HT1080 (cell line): ENCODE measurements at regions not wholly inside any gene's neighbourhood (a gene's known extent, or its start where the extent isn't known, plus 50 kb on each side); places are given as distances from the start of the nearest gene placed in this dataset.

Experiments
- DNase-seq: peaks from one replicate; pipeline ENCODE4 v3.0.0-alpha.2; 2015; ENCODE audit warnings: low read depth

DNA sequence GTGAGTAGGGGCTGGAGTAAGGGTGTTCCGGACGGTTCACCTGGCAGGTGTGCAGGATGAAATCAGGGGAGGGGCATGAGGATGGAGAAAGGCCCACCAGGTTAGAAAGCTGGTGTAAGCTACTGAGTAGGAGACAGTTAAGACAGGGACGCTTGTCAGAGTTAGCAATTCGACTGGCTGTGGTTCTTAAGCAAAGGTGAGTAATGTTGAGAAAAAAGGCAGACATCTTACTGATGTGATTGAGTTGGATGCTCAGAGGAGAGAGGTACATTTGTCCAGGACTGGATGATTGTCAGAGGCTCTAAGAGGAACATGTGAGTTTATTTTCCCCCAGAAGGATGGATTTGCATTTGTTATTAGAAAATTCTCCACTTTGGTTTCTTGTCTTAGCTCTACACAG, 90.5 kb upstream of the MGAT5 start:
- no peak for DNase-seq

DNA sequence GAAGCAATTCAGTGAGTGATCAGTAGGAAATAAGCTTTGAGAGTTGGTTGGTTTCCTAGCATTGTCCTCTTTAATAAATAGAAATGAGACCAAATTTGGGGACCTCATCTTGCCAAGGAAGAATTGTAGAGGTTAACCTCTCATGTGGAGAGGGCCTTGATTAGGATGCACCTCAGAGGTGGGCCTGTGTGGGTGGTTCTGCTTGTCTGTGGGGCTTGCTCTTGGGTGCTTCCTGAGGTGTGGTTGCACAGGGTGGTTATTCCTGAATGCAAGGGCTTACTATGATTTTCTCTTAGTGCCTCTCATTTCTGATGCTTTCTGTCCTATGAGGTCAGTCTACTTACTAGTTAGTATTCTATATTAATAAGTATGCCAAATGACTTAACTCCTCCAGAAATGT, 89.6 kb upstream of the MGAT5 start:
- no peak for DNase-seq

DNA sequence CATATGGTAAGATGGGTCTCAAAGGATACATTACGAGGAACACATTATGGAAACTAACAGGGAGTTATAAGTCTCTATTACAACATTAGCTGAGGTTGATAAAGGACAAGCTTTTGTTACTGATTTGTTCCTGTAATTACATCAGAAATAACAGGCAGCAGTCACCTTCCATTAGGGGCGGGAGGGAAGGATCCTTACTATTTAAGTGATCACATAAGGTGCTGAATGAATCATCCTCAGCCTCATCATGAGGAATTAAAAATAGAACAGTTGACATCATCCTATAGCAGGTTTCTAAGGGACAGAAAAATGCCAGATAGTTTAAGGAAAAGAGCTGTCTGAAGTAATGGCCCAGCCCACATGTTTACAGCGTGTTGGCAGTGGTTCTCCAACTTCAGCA, 86.9 kb upstream of the MGAT5 start:
- DNase-seq = peak; percentile 28

DNA sequence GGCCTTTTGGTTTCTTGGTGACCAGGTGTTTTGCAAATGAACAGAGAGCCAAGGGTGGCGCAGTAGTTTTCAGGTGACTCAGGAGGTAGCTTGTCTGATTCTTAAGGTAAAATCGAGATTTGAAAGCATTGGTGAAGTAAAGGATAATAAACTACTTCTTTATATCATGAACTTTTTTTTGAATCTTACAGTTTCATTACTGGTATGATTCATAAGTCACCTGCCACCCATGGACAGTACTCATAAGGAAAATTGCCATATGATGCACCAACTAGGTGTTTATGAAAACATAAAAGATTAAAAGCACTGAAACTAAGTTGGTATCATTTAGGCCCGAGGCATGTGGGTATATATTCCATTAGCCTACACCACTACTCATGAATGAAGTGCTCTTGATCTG, 84.1 kb upstream of the MGAT5 start:
- DNase-seq = no peak

DNA sequence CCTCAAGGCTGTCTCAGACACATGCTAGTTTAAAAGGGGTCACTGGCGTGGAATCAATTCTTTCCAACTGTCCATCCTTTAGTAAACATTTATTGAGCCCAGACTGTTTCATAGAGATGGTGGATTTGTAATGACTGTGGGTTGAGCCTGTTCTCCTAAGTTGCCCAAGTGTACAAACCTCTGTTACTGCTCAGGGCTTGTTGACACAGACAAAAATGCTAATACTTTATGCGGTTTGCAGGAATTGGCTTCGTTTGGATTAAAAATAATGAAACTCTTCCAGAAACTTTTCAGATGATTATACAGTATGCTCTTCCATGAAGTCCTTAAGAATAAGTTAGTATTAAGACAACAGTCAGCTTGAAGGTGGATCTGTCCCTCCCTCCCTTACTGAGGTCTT, 83.6 kb upstream of the MGAT5 start:
- no peak for DNase-seq

DNA sequence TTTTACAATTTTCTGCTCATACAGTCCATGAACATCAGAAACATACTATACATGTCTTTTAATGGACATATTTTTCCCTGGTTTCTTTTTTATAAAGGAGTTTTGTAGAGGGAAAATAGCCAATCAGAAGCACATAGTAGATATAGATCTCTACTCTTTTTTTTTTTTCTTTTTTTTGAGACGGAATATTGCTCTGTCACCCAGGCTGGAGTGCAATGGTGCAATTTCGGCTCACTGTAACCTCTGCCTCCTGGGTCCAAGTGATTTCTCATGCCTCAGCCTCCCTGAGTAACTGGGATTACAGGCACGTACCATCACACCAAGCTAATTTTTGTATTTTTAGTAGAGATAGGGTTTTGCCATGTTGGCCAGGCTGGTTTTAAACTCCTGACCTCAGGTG, 83.2 kb upstream of the MGAT5 start:
- DNase-seq = no peak

DNA sequence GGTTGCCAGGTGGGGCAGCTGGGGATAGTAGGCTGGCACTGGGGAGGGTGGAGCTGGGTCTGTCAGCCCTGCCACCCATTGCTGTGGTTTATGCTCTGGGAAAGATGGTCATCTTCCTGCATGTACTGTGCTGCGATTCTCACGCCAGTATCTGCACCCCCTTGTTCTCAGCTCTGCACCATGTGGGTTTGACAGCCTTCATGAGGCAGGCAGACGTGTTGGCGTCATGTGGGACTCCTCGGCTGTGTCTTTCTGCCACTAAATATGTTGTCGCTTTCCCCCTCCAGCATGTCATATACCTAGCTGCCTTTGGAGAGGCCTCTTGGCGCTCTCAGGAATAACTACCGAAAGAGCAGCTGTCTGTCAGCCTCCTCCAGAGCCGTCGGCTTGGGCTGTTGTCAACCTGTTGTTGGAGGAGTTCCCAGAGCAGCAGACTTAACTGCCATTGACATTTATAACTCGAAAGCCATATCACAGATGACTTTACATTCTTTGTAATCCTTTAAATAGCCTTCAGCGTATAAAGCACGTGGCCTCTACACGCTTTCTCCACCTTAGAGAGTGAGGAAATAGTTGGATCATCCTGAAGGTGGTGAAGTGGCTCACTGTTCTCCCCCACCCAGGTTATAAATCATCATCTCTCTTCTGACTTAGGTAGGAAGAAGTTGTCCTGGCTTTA, 80.4 kb upstream of the MGAT5 start:
- no peak for DNase-seq

DNA sequence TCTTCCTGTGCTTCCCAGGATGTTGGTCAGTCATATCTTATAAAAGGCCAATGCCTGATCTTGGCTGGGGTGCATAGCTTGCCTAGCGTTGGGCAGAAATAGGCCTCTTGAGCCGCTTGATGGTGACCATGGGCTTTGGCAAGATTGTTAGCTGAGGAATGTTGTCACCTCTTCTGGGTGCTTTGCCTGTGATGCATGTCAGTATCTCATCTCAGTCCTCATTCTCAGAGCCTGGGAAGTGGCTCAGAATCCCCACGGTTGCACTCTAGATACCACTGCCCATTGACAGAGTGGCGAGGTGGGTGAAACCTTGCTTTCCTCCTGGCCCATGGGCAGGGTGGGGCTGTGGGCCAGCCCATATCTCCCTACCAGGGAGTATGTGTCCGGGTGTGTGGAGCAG, 79.2 kb upstream of the MGAT5 start:
- no peak for DNase-seq

DNA sequence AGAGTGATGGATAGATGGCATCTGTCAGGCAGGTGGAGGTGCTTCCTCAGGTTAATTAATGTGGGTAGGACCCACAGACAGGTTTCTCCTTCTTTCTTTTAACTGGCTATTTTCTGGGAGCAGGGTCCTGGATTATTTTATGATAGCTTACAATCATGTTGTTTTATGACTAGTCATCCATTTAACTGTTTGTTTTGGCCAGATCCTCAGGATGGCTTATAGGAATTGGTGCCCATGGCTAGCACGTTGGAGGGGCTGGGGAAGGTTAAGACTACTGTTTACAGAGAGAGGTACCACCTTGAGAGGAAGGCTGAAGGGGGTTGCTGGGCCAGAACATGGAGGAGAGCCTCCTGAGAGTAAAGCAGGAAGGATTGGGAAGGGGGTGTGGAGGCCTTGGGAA, 78.0 kb upstream of the MGAT5 start:
- no peak for DNase-seq

DNA sequence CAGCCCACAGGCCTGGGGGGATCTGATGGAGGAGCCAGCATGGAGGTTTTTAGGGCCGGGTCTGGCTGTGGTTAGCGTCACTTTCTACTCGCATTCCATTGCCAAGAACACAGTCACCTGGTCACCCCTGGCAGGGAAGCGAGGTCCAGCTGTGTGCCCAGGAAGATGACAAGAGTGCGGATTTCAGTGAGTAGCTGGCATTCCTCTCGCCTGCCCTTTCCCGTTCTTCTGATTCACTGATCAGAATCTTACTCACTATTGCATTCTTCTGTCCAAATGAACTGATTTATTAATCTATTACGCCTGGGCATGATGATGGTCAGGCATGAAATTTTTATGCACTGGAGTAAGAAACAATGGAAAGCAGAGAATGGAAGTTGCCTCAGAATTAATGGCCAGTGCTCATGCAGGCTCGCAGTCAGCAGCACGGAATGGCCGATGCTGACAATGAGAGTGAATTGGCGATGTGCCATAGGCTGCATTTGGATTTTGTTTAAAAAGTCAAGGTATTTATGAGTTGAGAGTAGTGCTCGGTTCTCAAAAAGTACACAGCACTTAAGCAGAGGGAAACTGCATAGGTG, 76.4 kb upstream of the MGAT5 start:
- no peak for DNase-seq

DNA sequence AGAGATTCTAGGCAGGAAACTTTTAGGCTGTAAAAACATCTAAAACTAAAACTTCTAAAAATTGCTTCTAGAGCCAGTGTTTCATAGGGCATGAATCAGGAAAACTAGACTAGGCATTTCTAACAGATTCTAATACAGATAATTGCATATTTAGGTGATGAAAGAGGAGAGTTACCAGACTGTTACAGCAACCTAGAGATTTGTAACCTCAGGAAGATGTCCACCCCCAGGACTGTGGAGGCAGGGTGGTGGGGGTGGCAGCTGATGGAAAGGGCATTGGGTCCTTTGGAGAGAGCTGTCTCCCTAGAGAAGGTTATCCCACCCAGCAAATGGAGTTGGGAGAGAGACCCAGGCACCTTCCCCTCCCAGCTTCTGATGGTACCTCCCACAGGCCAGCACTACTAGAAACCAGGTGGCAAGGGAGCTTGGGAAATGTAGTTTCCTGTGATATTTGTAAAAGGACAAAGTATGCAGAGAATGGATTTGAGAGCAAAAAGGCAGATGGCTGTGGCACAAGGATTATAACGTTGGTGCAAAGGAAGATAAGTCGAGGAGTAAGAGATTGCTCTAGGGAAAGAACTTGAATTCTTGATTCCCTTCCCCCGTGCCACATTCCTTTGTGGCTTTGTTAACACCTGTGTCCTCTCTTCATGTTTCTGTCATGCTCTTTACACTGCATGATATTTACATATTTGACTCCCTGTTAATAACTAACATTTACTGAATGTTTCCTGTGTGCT, 75.6 kb upstream of the MGAT5 start:
- no peak for DNase-seq

DNA sequence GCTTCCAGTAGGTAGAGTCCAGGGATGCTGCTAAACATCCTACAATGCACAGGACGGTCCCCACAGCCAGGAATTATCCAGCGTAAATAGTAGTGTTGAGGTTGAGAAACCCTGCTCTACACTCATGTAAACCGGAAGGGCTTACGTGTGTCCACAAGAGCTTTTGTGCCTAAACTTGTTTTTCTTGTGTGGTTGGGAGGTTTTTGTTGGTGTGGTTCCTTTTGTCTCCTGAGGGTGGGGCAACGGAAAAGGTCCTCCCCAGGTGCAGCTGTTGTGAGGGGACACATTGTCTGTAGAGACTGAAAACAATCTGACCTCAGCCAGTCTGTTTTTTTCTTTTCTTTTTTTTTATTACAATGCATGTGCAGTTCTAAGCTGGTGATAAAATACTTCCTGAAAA, 72.7 kb upstream of the MGAT5 start:
- DNase-seq = no peak

DNA sequence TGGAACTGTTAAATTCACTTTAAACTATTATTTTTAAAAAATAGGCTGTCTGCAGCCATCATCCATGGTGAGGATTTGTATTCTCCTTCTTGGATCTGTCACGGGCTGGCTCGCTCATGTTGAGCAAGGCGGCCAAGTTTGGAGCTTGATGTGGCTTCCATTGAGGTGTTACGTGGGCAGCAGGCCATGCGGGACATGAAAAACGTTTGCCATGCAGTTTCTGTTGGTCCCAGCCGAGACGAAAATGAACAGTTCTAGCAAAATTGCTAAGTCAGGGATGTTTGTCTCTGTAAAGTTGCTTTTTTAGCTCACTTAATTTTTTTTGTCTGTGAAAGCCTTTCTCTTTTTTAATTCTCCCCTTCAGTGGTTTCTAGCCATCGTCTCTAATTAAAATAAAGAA, 70.2 kb upstream of the MGAT5 start:
- no peak for DNase-seq

DNA sequence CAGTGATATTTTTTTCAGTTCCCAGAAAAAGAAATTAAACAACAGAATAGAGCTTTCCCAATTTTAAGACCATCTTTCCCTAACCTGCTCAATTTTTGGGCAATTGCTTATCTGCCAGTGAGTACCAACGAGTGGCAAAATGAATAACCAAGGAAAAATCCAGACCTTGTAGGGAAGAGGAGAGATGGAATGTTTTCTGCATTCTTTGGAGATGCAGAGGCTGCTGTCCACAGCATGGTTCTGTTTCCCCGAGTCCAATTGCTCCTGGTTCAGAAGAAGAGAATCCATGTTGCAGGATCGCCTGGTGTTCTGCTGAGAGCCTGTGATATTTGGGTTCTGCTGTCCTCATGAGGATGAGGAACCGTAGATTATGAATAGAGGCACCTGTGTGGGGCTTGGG, 68.2 kb upstream of the MGAT5 start:
- DNase-seq = no peak

DNA sequence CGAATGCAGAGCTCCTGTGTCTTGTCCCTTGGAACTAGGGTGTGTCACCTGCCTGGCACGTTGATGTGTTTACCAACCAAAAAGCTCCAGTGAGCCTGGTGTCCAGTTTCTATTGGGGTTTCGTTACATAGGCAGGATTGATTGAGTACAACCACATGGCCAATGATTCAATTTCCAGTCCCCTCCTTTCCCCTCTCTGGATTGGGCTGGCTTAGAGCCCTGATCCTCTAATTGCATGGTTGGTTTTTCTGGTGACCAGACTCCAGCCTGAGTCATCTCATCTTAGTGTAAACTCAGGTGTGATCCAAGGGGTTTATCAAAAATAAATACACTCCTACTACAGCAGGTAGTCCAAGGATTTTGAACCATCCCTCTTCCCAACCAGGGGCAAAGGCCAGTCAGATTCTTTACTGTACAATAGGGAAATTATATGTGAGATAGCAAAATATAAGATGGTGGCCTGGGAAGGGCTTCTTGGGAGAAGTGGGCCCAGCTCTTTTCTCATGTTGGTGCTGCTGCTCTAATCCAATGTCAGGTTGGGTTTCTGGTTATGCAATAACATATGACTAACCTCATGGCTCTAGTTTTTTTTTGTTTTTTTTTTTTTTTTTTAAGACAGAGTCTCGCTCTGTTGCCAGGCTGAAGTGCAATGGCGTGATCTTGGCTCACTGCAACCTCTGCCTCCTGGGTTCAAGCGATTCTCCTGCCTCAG, 64.7 kb upstream of the MGAT5 start:
- peak; percentile 86 for DNase-seq

DNA sequence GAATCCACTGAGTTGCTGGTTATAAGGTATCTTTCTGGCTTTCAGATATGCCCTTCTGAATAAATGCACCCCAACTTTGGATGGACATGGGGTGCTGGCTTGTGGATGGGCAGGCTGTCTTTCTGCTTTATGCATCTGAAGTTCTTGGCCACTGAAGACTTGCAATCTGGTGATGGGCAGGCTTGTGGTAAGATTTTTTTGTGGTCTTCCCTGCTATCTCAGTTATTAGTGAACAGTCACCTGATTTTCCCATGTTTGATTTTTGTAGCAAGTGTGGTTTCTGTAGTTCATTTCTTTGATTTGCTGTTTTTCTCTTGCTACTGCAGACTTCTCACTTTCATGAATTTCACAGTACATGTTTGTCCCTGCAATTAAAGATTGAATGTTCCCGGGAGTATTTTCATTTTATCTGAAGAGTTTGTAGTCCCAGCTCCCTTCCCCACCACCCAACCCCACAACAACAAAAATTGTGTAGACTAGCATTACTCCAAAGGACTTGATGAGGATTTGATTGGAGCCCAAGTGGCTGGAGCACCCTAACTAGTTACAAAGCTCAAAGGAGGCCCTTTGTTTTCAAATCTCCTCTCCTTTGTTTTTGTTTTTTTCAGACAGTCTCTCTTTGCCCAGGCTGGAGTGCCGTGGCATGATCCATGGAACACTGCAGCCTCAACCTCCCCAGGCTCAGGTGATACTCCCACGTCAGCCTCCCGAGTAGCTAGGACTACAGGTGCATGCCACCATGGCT, 63.6 kb upstream of the MGAT5 start:
- no peak for DNase-seq

DNA sequence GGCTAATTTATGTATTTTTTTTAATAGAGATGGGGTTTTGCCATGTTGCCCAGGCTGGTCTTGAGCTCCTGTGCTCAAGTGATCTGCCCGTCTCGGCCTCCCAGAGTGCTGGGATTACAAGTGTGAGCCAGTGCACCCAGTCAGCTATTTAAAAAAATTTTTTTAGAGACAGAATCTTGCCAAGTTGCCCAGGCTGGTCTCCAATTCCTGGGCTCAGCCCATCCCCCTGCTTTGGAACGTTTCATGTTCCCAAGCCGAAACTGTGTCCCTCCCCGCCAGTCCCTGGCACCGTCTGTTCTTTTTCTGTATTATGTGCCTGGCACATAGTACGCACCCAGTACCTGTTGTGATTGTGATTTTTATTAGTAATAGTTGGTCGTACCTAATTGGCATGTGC, 63.1 kb upstream of the MGAT5 start:
- DNase-seq = no peak

DNA sequence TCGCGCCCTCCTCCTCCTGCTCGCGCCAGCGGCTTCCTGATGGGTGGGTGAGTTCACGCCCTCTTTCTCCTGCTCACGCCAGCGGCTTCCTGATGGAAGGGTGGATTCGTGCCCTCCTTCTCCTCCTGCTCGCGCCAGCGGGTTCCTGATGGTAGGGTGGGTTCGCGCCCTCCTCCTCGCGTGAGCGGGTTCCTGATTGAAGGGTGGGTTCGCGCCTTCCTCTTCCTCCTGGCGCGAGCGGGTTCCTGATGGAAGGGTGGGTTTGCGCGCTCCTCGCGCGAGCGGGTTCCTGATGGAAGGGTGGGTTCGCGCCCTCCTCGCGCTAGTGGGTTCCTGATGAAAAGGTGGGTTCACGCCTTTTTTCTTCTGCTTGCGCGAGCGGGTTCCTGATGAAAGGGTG, 62.0 kb upstream of the MGAT5 start:
- DNase-seq = no peak

DNA sequence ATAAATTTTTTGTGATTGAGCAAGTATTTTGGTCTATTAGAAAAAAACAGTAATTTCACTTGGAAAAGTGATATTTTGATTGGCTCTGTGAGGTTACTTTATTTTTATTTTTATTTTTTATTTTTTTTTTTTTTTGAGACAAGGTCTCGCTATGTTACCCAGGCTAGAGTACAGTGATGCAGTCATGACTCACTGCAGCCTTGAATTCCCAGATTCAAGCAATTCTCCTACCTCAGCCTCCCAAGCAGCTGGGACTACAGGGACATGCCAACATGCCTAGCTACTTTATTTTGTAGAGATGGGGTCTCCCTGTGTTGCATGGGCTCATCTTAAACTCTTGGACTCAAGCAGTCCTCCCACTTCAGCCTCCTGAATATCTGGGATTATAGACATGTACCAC, 60.9 kb upstream of the MGAT5 start:
- peak; percentile 72 for DNase-seq

DNA sequence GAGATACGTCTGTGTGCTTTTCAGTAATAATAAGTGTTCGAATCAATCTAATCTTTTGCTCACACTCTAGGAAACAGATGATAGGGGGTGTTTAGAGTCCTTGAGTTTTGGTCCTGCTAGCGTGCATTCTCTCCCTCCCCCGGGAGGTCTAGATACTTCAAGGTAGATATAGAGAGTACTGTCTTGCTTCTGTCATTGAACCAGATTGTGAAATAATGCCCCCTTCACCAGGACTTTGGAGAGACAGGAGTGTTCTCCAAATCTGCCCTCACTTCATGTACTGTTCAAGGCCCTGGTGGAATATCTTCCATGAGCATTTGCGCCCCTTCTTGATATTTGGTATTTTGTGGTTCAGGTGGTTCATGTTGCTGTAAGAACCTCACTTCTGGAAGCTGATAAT, 59.4 kb upstream of the MGAT5 start:
- DNase-seq = no peak

DNA sequence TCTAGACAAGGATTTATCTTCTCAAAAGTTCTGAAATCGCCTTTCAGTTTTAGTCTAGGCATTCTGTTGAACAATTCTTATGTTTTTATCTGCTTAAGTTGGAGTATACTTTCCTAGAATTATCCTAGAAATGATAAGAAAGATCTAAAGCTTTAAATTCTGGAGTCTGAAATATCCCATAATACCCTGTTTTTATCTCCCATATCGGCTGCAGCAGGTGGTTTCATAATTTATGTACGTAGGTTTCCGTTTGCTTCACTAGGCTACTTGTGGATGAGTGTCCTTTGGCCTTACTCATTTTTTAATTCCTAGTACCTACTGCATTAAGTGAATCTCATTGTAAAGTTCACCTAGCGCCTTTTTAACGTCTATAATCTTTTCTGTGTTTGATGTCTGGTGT, 58.5 kb upstream of the MGAT5 start:
- no peak for DNase-seq

DNA sequence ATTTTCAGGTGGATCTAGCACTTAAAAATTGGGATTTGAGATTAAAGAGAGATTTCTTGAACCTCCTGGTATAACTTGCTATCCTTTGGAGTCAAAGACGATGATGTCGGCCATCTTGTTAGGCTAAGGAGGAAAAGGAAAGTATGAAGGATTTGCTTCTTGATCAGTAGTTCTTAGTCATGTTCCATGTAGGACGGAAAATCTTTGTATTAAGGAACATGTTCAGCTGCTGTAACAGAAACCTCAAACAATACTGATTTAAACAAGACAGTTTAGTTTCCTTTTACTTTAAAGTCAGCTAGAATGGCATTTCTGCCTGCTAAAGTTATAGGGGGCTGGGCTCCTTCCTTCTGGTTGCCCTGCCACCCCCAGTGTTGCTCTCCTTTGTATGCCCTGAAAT, 56.4 kb upstream of the MGAT5 start:
- no peak for DNase-seq
